ENCODE measurements at regions not wholly inside any gene's neighbourhood (a gene's known extent, or its start where the extent isn't known, plus 50 kb on each side); places are given as distances from the start of the nearest gene placed in this dataset.
"Not testable (repeated sequence)": the region's sequence is repeated elsewhere in the genome, so short reads cannot be mapped to it uniquely, and the experiment has no call there.

- Histone ChIP-seq H3K27ac (no peak overlapping the region), H3K4me3 (no peak overlapping the region), H3K36me3 (no peaks in the 10 kb centered on the region), H3K27me3 (no peaks in the 10 kb centered on the region), H3K4me1 (no peaks in the 10 kb centered on the region), H3K9me3 (peaks cover 0 to under 1% of the 10 kb centered on the region in 2 donors)
- no peak for DNase-seq (ENCODE audit: low spot score)
- no peak for TF ChIP-seq CTCF (IDR thresholded peaks at IDR 0.05)
Measured at GRCh38 chr21:14615359-14615974, 69.4 kb upstream of the SAMSN1 start.

- TF ChIP-seq CTCF (IDR thresholded peaks at IDR 0.05), result no peak
- H3K4me1 ChIP-seq, result no peaks in the 10 kb centered on the region
Measured at GRCh38 chr21:14614287-14614686, 68.2 kb upstream of the SAMSN1 start.

GRCh38 chr21:14613486-14614224, 67.5 kb upstream of the SAMSN1 start:
- TF ChIP-seq CTCF (IDR thresholded peaks at IDR 0.05), result no peak
- Histone ChIP-seq H3K4me1 (no peaks in the 10 kb centered on the region), H3K27ac (no peak overlapping the region), H3K9me3 (peaks cover 0 to 5% of the 10 kb centered on the region in 2 donors), H3K27me3 (no peaks in the 10 kb centered on the region), H3K4me3 (no peak overlapping the region), H3K36me3 (no peaks in the 10 kb centered on the region)
- no peak for DNase-seq (ENCODE audit: low spot score)

More at GRCh38 chr21:14614287-14614686, 68.2 kb upstream of the SAMSN1 start:
- H3K9me3 ChIP-seq, result peaks cover 0 to 5% of the 10 kb centered on the region in 2 donors
- no peak overlapping the region for H3K27ac ChIP-seq
- H3K36me3 ChIP-seq, result no peaks in the 10 kb centered on the region
- no peak for DNase-seq (ENCODE audit: low spot score)
- H3K27me3 ChIP-seq, result no peaks in the 10 kb centered on the region
- no peak overlapping the region for H3K4me3 ChIP-seq

GRCh38 chr21:14610119-14610518, 64.0 kb upstream of the SAMSN1 start:
- H3K4me3 ChIP-seq; H3K9me3 ChIP-seq; DNase-seq (ENCODE audit: low spot score); H3K27ac ChIP-seq; H3K4me1 ChIP-seq; H3K27me3 ChIP-seq; H3K36me3 ChIP-seq: not testable (repeated sequence)

GRCh38 chr21:14609274-14609673, 63.2 kb upstream of the SAMSN1 start:
- TF ChIP-seq CTCF (IDR thresholded peaks at IDR 0.05), result no peak
- no peak overlapping the region for H3K27ac ChIP-seq
- DNase-seq (ENCODE audit: low spot score), result no peak
- no peaks in the 10 kb centered on the region for H3K27me3 ChIP-seq
- H3K4me1 ChIP-seq, result no peaks in the 10 kb centered on the region
- H3K9me3 ChIP-seq, result peaks cover 0 to 5% of the 10 kb centered on the region in 2 donors
- H3K4me3 ChIP-seq, result no peak overlapping the region
- H3K36me3 ChIP-seq, result no peaks in the 10 kb centered on the region

- Histone ChIP-seq H3K27ac (no peak overlapping the region), H3K36me3 (no peaks in the 10 kb centered on the region), H3K27me3 (no peaks in the 10 kb centered on the region), H3K9me3 (peaks cover 0 to 5% of the 10 kb centered on the region in 2 donors), H3K4me3 (no peak overlapping the region), H3K4me1 (no peaks in the 10 kb centered on the region)
- no peak for DNase-seq (ENCODE audit: low spot score)
- TF ChIP-seq CTCF (IDR thresholded peaks at IDR 0.05), result no peak
Measured at GRCh38 chr21:14607262-14607661, 61.1 kb upstream of the SAMSN1 start.
